Endothelial cell of umbilical vein (primary cell): ENCODE measurements at regions not wholly inside any gene's neighbourhood (a gene's known extent, or its start where the extent isn't known, plus 50 kb on each side); places are given as distances from the start of the nearest gene placed in this dataset.

Source experiments
- BruUV-seq: library from RNA; stranded (reverse); fragments of 400-500 nt; replicated peaks from 2 replicates; lab custom pipeline; 2021; lab: Mats Ljungman, UMichigan
- CTCF ChIA-PET: fragments of 300-600, 350-600 bp; sonication (Branson Sonifier 250); formaldehyde crosslinking; loops from one replicate; lab custom pipeline; 2021; ENCODE audit warnings: antibody characterized with exemption, inconsistent platforms; lab: Charles Lee
- POLR2A ChIA-PET: fragments of 300-600, 350-600 bp; sonication (Branson Sonifier 250); formaldehyde crosslinking; loops from one replicate; lab custom pipeline; 2021; ENCODE audit warnings: antibody characterized with exemption, inconsistent platforms; lab: Charles Lee
- DNase-seq: peaks from one replicate; pipeline ENCODE4 v3.0.0-alpha.2; 2011; ENCODE audit warnings: low read depth, low spot score
- FAIRE-seq: peaks from 2 replicates; lab custom pipeline; 2011; peaks lifted over from hg19 to GRCh38; lab: Jason Lieb, UNC
- H2AFZ ChIP-seq: 2 replicates; pipeline ENCODE4 v1.6.0; 2012; ENCODE audit warnings: low read depth, low read length, control low read depth, inconsistent platforms
- H3K27ac ChIP-seq: 2 replicates; pipeline ENCODE4 v1.5.1; 2011; ENCODE audit warnings: low read depth, mild to moderate bottlenecking, control low read depth, low read length, moderate library complexity; ENCODE audit not compliant: insufficient read depth
- H3K27me3 ChIP-seq, 2 experiments: 2 replicates each; pipeline versions ENCODE4 v1.6.0 to v1.6.1; 2011; ENCODE audit warnings: low read length in 2 of 2, mixed read lengths in 1 of 2; ENCODE audit not compliant: control insufficient read depth in 2 of 2, insufficient read depth in 2 of 2
- H3K36me3 ChIP-seq, 2 experiments: 2 replicates in 1 of 2; 3 replicates in 1 of 2; pipeline ENCODE4 v1.5.1; 2011; ENCODE audit warnings: low read length in 2 of 2, mild to moderate bottlenecking in 1 of 2, moderate library complexity in 1 of 2; ENCODE audit not compliant: control insufficient read depth in 2 of 2, insufficient read depth in 2 of 2; ENCODE audit errors: extremely low read depth in 1 of 2
- H3K4me1 ChIP-seq: 3 replicates; pipeline ENCODE4 v1.5.1; 2011; ENCODE audit warnings: mild to moderate bottlenecking, low read length; ENCODE audit not compliant: control insufficient read depth, insufficient read depth; ENCODE audit errors: extremely low read depth
- H3K4me2 ChIP-seq: 2 replicates; pipeline ENCODE4 v1.6.1; 2011; ENCODE audit warnings: low read length, control low read depth, mixed read lengths; ENCODE audit not compliant: insufficient read depth
- H3K4me3 ChIP-seq, 3 experiments: fragments of 200-600 bp in 1 of 3; sonication (generic), shearing (Covaris generic) in 1 of 3; replicated peaks in 1 of 3; 2 replicates each; pipeline ENCODE4 v1.5.1; 2011 to 2016; ENCODE audit warnings: control low read depth in 3 of 3, low read length in 3 of 3, mild to moderate bottlenecking in 2 of 3, inconsistent platforms in 1 of 3, low read depth in 1 of 3, moderate library complexity in 1 of 3; ENCODE audit not compliant: insufficient read depth in 1 of 3
- H3K79me2 ChIP-seq: 2 replicates; pipeline ENCODE4 v1.6.0; 2012; ENCODE audit warnings: low read length, inconsistent platforms; ENCODE audit not compliant: control insufficient read depth, insufficient read depth
- H3K9ac ChIP-seq: replicated peaks from 2 replicates; pipeline ENCODE3; 2011; ENCODE audit warnings: low read length, control low read depth; ENCODE audit not compliant: insufficient read depth; ENCODE audit errors: extremely low read depth
- H3K9me1 ChIP-seq: replicated peaks from 3 replicates; pipeline ENCODE4 v1.6.0; 2011; ENCODE audit warnings: mild to moderate bottlenecking, low read length; ENCODE audit not compliant: control insufficient read depth, insufficient read depth; ENCODE audit errors: extremely low read depth
- H3K9me3 ChIP-seq: replicated peaks from 2 replicates; pipeline ENCODE4 v1.5.1; 2012; ENCODE audit warnings: low read length, inconsistent platforms; ENCODE audit not compliant: control insufficient read depth, insufficient read depth
- H4K20me1 ChIP-seq: replicated peaks from 2 replicates; pipeline ENCODE3; 2011; ENCODE audit warnings: mild to moderate bottlenecking, low read length; ENCODE audit not compliant: control insufficient read depth, insufficient read depth; ENCODE audit errors: extremely low read depth
- CTCF ChIP-seq, 2 donors: IDR thresholded peaks; 1 replicate in 1 of 2; 2 replicates in 1 of 2; pipeline ENCODE4 v1.5.1; 2011; ENCODE audit warnings: low read length in 2 of 2, mild to moderate bottlenecking in 2 of 2, moderate library complexity in 2 of 2, control low read depth in 1 of 2, inconsistent platforms in 1 of 2, low read depth in 1 of 2; ENCODE audit not compliant: insufficient read depth in 1 of 2; ENCODE audit errors: extremely low read depth in 1 of 2
- EZH2 ChIP-seq: IDR thresholded peaks from 2 replicates; pipeline ENCODE4 v1.6.1; 2012; ENCODE audit warnings: borderline replicate concordance, low read depth, mild to moderate bottlenecking, moderate library complexity, low read length, inconsistent platforms; ENCODE audit not compliant: severe bottlenecking
- FOS ChIP-seq: IDR thresholded peaks from 2 replicates; pipeline ENCODE4 v1.6.1; 2011; ENCODE audit warnings: mild to moderate bottlenecking, low read length, moderate library complexity, borderline replicate concordance; ENCODE audit not compliant: insufficient read depth
- JUN ChIP-seq: IDR thresholded peaks from 2 replicates; pipeline ENCODE4 v1.6.1; 2011; ENCODE audit warnings: borderline replicate concordance, low read depth; ENCODE audit not compliant: insufficient read length, insufficient read depth
- MAX ChIP-seq: IDR thresholded peaks from 2 replicates; pipeline ENCODE4 v1.6.1; 2011; ENCODE audit not compliant: insufficient read depth, insufficient read length
- MYC ChIP-seq: IDR thresholded peaks from one replicate; pipeline ENCODE4 v1.6.1; 2011; ENCODE audit warnings: mild to moderate bottlenecking, low read depth, low read length
- POLR2A ChIP-seq: IDR thresholded peaks from 2 replicates; pipeline ENCODE4 v1.6.1; 2012; ENCODE audit warnings: low read depth, mild to moderate bottlenecking, control low read depth, low read length
- dilution Hi-C: fragments of 300-500 bp; cut with MboI; formaldehyde crosslinking; loops from one replicate; pipeline ENCODE4 v1.15.0; 2019; ENCODE audit warnings: low sequenced_read_pairs; ENCODE audit not compliant: extremely low pct_ligation_motif_present
- intact Hi-C: fragments of 100-400 bp; cut with micrococcal nuclease; formaldehyde crosslinking; loops from one replicate; pipeline ENCODE4 v1.10.0; 2022

GRCh38 chr11:130773244-130773820 lies 142.9 kb downstream of the SNX19 start:
- H2AFZ ChIP-seq, result no peak overlapping the region
- H4K20me1 ChIP-seq, result no peaks in the 10 kb centered on the region
- H3K9ac ChIP-seq, result no peak overlapping the region
- POLR2A ChIA-PET, result no interaction called here
- H3K9me1 ChIP-seq, result no peaks in the 10 kb centered on the region
- FAIRE-seq (no peak), DNase-seq (no peak)
- H3K27ac ChIP-seq, result no peak overlapping the region
- H3K27me3 ChIP-seq, result no peaks in the 10 kb centered on the region
- H3K4me2 ChIP-seq, result no peak overlapping the region
- CTCF ChIA-PET, result interaction anchor here (2.2 kb wide), 1 partner anchor 9 kb away, joined by 6 read pairs; no protein-coding TSS in a partner anchor
- H3K79me2 ChIP-seq, result no peaks in the 10 kb centered on the region
- BruUV-seq, result no TSS peak
- TF ChIP-seq FOS, result no peak
- no peak for TF ChIP-seq MYC
- TF ChIP-seq CTCF (IDR thresholded peaks at IDR 0.05; ENCODE audit: extremely low read depth in 1 of 2, insufficient read depth in 1 of 2, low read depth in 1 of 2, low read length in 2 of 2), result no peak
- no peak for TF ChIP-seq JUN
- TF ChIP-seq MAX, result no peak
- no peak for TF ChIP-seq POLR2A
- TF ChIP-seq EZH2, result no peak
- no peaks in the 10 kb centered on the region for H3K9me3 ChIP-seq
- H3K4me3 ChIP-seq, result no peak overlapping the region
- dilution Hi-C loops (no loop called here), intact Hi-C loops (no loop called here)
- H3K36me3 ChIP-seq, result no peaks in the 10 kb centered on the region
- no peaks in the 10 kb centered on the region for H3K4me1 ChIP-seq
